ENCODE measurements at regions not wholly inside any gene's neighbourhood (a gene's known extent, or its start where the extent isn't known, plus 50 kb on each side); places are given as distances from the start of the nearest gene placed in this dataset.

DNA sequence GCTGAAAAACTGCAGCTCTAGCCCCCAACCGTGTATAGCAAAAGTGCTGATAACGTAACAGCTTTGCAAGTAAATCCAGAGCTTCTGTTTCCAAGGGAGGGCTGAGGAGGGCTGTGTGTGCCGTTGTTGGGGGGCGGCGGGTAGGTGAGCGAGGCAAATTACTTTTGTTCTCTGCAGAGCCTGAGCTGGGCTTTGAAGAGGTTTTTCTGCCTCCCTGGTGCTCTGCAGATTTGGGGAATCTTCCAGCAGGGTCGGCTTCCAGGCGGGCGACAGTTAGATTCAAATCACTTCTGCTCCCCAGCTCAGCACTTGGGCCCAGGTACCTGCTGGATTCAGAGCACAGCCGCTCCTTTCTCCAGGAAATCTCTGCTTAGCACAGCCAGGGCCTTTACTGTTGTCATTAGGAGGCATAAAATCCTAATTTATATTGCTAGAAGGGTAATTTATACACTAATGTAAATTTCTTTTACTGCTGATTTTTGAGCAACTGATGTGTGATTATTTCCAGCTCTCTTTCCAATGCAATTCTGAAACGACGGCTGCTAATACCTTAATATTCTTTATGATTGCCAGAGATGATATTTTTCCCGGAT is 442.4 kb downstream of the TYW1 start:
- no peak for DNase-seq
- Histone ChIP-seq H3K36me3 (replicated peaks) (no peaks in the 10 kb centered on the region), H3K27me3 (replicated peaks) (no peaks in the 10 kb centered on the region), H3K27ac (no peak overlapping the region), H3K4me3 (ENCODE audit: low read depth, low read length) (no peak overlapping the region)
- TF ChIP-seq, protein P1, sequence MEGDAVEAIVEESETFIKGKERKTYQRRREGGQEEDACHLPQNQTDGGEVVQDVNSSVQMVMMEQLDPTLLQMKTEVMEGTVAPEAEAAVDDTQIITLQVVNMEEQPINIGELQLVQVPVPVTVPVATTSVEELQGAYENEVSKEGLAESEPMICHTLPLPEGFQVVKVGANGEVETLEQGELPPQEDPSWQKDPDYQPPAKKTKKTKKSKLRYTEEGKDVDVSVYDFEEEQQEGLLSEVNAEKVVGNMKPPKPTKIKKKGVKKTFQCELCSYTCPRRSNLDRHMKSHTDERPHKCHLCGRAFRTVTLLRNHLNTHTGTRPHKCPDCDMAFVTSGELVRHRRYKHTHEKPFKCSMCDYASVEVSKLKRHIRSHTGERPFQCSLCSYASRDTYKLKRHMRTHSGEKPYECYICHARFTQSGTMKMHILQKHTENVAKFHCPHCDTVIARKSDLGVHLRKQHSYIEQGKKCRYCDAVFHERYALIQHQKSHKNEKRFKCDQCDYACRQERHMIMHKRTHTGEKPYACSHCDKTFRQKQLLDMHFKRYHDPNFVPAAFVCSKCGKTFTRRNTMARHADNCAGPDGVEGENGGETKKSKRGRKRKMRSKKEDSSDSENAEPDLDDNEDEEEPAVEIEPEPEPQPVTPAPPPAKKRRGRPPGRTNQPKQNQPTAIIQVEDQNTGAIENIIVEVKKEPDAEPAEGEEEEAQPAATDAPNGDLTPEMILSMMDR (IDR thresholded peaks at IDR 0.05; ENCODE audit: low read depth, low read length, missing control alignments), result no peak
- in situ Hi-C loops (cut with HindIII; ENCODE audit: low pct_ligation_motif_present, low sequenced_read_pairs), result no loop called here

DNA sequence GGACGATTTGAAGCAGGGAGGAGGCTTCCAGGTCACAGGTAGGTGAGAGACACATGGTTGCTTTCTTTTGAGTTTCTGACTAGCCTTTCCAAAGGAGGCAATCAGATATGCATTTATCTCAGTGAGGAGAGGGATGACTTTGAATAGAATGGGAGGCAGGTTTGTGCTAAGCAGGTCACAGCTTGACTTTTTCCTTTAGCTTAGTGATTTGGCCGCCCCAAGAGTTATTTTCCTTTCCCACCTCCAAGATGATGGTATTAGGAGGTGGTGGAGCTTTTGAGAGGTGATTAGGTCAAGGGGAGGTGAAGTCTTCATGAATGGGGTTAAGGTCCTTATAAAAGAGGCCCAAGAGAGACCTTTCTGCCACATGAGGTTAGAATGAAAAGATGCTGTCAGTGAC is 443.7 kb downstream of the TYW1 start:
- no peak for DNase-seq
- in situ Hi-C loops (cut with HindIII; ENCODE audit: low pct_ligation_motif_present, low sequenced_read_pairs), result no loop called here
- Histone ChIP-seq H3K27ac (no peak overlapping the region), H3K4me3 (ENCODE audit: low read depth, low read length) (no peak overlapping the region), H3K36me3 (replicated peaks) (no peaks in the 10 kb centered on the region), H3K27me3 (replicated peaks) (no peaks in the 10 kb centered on the region)
- TF ChIP-seq, protein P1 (IDR thresholded peaks at IDR 0.05; ENCODE audit: low read depth, low read length, missing control alignments), result no peak

DNA sequence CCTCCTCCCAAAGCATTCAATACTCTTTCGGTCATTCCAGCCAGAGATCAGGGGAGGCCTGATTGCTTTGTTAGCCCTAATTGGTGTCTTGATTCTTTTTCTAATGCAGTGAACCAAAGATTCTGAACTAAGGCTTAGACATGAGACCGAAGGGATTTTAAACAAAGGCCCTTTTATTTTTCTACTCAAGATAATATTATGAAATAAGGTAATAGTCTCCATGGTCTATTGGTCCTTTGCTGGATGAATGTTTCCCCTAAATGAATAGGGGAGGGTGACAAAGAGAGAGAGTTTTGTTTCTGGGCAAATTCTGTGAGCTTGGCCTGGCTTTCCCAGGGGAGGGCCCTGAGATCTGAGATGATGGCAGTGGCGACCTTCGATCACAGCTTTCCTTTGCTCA is 449.1 kb downstream of the TYW1 start:
- TF ChIP-seq, protein P1 (IDR thresholded peaks at IDR 0.05; ENCODE audit: low read depth, low read length, missing control alignments), result no peak
- no peaks in the 10 kb centered on the region for H3K27me3 ChIP-seq (replicated peaks)
- no peak overlapping the region for H3K4me3 ChIP-seq (ENCODE audit: low read depth, low read length)
- DNase-seq, result no peak
- in situ Hi-C loops (cut with HindIII; ENCODE audit: low pct_ligation_motif_present, low sequenced_read_pairs), result no loop called here
- no peaks in the 10 kb centered on the region for H3K36me3 ChIP-seq (replicated peaks)
- H3K27ac ChIP-seq, result no peak overlapping the region

DNA sequence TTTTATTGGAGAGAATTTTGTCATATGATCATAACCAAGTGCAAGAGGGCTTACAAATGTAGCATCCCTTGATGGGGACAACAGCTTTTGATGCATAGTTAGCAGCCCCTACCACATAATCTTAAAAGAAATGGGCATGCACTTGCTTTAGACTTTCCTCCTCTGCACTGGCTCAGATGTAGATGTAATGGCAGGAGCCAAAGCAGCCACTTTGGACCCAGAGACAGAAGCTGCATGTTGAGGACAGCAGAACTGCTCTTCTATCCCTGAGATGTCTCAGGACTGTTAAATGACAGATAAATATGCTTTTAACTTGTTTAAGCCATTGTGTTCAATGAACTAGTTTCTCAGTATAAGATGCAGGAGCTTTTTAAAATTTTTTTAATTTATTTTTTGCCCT is 450.7 kb downstream of the TYW1 start:
- no peak for DNase-seq
- H3K27ac ChIP-seq, result no peak overlapping the region
- no peaks in the 10 kb centered on the region for H3K36me3 ChIP-seq (replicated peaks)
- H3K27me3 ChIP-seq (replicated peaks), result no peaks in the 10 kb centered on the region
- TF ChIP-seq, protein P1 (IDR thresholded peaks at IDR 0.05; ENCODE audit: low read depth, low read length, missing control alignments), result no peak
- in situ Hi-C loops (cut with HindIII; ENCODE audit: low pct_ligation_motif_present, low sequenced_read_pairs), result no loop called here
- H3K4me3 ChIP-seq (ENCODE audit: low read depth, low read length), result no peak overlapping the region

DNA sequence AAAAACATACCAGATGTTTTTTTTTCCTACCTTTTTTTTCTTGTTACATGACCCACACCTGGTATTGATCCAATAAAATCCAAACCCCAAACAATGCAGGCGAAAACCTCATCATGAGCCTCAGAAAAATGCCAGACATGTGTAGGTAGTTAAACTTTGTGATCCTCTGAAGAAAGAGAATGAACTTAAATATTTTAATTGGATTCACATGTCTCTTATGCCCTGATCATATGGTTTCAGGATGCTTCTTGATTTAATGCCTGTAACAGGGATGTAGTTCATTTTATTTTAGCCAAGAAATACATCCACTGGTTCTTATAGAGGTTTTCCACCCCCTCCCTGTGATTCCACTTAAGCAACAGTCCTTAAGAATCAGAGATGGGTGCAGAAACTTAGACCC is 451.6 kb downstream of the TYW1 start:
- no peak for DNase-seq
- no peaks in the 10 kb centered on the region for H3K27me3 ChIP-seq (replicated peaks)
- in situ Hi-C loops (cut with HindIII; ENCODE audit: low pct_ligation_motif_present, low sequenced_read_pairs), result no loop called here
- no peaks in the 10 kb centered on the region for H3K36me3 ChIP-seq (replicated peaks)
- no peak overlapping the region for H3K27ac ChIP-seq
- H3K4me3 ChIP-seq (ENCODE audit: low read depth, low read length), result no peak overlapping the region
- TF ChIP-seq, protein P1 (IDR thresholded peaks at IDR 0.05; ENCODE audit: low read depth, low read length, missing control alignments), result no peak

DNA sequence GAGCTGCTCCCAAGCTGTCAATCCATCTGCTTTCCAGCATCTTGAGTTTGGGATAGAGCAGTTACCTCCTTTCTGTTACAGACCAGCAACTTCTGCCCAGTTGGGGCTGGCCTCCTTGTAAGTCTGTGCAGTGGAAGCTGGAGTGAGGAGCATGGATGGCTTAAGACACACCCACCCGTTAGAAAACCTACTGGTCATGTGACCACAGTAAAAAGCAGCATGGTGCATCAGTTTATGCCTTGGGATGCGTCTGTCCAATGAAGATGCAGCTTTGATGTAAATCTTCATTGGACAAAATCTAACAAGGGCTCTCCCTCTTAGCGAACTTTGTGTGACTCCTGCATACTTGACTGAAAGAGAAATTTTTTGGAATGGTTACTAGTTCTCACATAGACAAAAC is 453.5 kb downstream of the TYW1 start:
- Histone ChIP-seq H3K27ac (no peak overlapping the region), H3K36me3 (replicated peaks) (no peaks in the 10 kb centered on the region), H3K27me3 (replicated peaks) (no peaks in the 10 kb centered on the region), H3K4me3 (ENCODE audit: low read depth, low read length) (no peak overlapping the region)
- TF ChIP-seq, protein P1 (IDR thresholded peaks at IDR 0.05; ENCODE audit: low read depth, low read length, missing control alignments), result no peak
- in situ Hi-C loops (cut with HindIII; ENCODE audit: low pct_ligation_motif_present, low sequenced_read_pairs), result no loop called here
- no peak for DNase-seq
